PC-3 (cell line): ENCODE measurements at regions not wholly inside any gene's neighbourhood (a gene's known extent, or its start where the extent isn't known, plus 50 kb on each side); places are given as distances from the start of the nearest gene placed in this dataset.

Source experiments
- CTCF ChIP-seq: fragments of 300-600 bp; sonication (generic); conservative IDR thresholded peaks from 2 replicates; pipeline ENCODE4 v1.5.1; 2017; ENCODE audit warnings: antibody characterized with exemption, low read depth, mild to moderate bottlenecking, low read length
- EZH2phosphoT487 ChIP-seq: fragments of 300-600 bp; sonication (generic); IDR thresholded peaks from 2 replicates; pipeline ENCODE4 v1.6.1; 2018; ENCODE audit warnings: mild to moderate bottlenecking, antibody characterized with exemption, low read length, borderline replicate concordance

- no peak for TF ChIP-seq CTCF
- no peak for TF ChIP-seq EZH2phosphoT487
Measured at GRCh38 chr5:36442796-36443195, 141.1 kb upstream of the RANBP3L start.
